HepG2 (cell line): ENCODE measurements at regions not wholly inside any gene's neighbourhood (a gene's known extent, or its start where the extent isn't known, plus 50 kb on each side); places are given as distances from the start of the nearest gene placed in this dataset.

Experiments
- MTA3 ChIP-seq: sonication (generic); formaldehyde crosslinking; IDR thresholded peaks from 2 replicates; pipeline ENCODE4 v1.4.0; 2020; ENCODE audit warnings: missing genetic modification reagents
- PAF1 ChIP-seq: IDR thresholded peaks from 2 replicates; pipeline ENCODE4 v1.6.1; 2016; ENCODE audit warnings: missing genetic modification reagents, missing compliant biosample characterization
- PAWR ChIP-seq: sonication (generic); formaldehyde crosslinking; IDR thresholded peaks from 2 replicates; pipeline ENCODE4 v1.4.0; 2020; ENCODE audit warnings: missing genetic modification reagents, mild to moderate bottlenecking, borderline replicate concordance
- SP1 ChIP-seq, 2 experiments: fragments of 450-650 bp in 1 of 2; sonication (generic) in 1 of 2; formaldehyde crosslinking in 1 of 2; IDR thresholded peaks; 2 replicates each; pipeline versions ENCODE4 v1.4.0 to v1.6.1; 2016 to 2020; ENCODE audit warnings: missing genetic modification reagents in 1 of 2
- ZNF354B ChIP-seq: sonication (generic); formaldehyde crosslinking; IDR thresholded peaks from 2 replicates; pipeline ENCODE4 v1.8.0; 2022; ENCODE audit warnings: mild to moderate bottlenecking, missing genetic modification reagents
- TF ChIP-seq, protein P1 (sequence below): sonication (generic); formaldehyde crosslinking; IDR thresholded peaks from 2 replicates; pipeline ENCODE4 v1.5.1; 2020; ENCODE audit warnings: missing genetic modification reagents, mild to moderate bottlenecking, borderline replicate concordance

DNA sequence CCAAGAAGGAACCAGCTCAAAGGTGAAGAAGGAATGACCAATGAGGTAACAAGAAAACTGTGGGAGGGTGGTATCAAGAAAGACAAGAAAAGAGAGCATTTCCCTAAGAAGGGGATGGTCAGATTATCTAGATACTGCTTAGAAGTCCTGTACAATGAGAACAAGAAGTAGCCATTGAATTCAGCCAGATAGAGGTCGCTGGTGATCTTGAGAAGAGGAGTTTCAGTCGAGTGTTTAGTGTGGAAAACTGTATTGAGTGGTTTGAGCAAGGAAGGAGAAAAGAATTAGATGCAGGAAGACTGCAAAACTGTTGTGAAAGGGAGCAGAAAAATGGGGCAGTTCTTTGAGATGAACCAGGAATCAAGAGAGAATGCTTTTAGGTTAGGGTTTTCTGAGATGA, 74.6 kb upstream of the FAT3 start:
- TF ChIP-seq MTA3 (CRISPR knock-in tag) (no peak), ZNF354B (CRISPR knock-in tag) (no peak), PAF1 (CRISPR knock-in tag) (no peak), PAWR (CRISPR knock-in tag) (no peak), SP1 (IDR thresholded peaks at IDR 0.05) (no peak), SP1 (CRISPR knock-in tag; IDR thresholded peaks at IDR 0.05) (no peak)
- TF ChIP-seq, protein P1, sequence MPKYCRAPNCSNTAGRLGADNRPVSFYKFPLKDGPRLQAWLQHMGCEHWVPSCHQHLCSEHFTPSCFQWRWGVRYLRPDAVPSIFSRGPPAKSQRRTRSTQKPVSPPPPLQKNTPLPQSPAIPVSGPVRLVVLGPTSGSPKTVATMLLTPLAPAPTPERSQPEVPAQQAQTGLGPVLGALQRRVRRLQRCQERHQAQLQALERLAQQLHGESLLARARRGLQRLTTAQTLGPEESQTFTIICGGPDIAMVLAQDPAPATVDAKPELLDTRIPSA (CRISPR knock-in tag): no peak
